ENCODE measurements at regions not wholly inside any gene's neighbourhood (a gene's known extent, or its start where the extent isn't known, plus 50 kb on each side); places are given as distances from the start of the nearest gene placed in this dataset.

GRCh38 chr10:114723991-114724715 is 66.1 kb upstream of the ABLIM1 start:
- H3K4me3 ChIP-seq: no peak overlapping the region
- intact Hi-C loops (cut with DNase I): no loop called here
- TF ChIP-seq POLR2A (IDR thresholded peaks at IDR 0.05): no peak
- TF ChIP-seq CTCF (IDR thresholded peaks at IDR 0.05): no peak
- DNase-seq: no peak
- H3K9me3 ChIP-seq: no peaks in the 10 kb centered on the region
- H3K27me3 ChIP-seq: no peaks in the 10 kb centered on the region
- WGBS, 2 donors: 71 to 90% methylated on average over 2 to 3 of the region's 3 CpGs
- H3K27ac ChIP-seq: no peak overlapping the region
- H3K36me3 ChIP-seq: no peaks in the 10 kb centered on the region
- H3K4me1 ChIP-seq: peaks cover 0 to 5% (median 0%) of the 10 kb centered on the region in 3 donors

DNA sequence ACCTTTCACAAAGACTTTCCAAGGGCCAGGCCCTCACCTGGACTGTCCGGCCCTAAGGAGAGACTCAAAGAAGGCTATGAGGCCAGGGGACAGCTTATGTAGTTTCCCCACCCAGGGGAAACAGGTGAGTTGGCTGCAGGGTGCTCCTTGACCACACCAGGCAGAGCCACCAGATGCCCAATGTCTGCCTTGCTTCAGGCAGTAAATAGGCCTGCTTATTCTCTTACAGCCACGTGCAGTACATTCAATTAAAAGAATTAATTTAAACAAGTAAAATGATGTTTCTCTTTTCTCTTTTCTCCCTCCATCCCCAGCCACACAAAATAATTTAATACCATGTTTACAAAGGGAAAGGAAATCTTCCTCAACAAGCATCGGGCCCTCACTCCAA is 66.6 kb upstream of the ABLIM1 start:
- H3K4me1 ChIP-seq: peaks cover 0 to 5% (median 0%) of the 10 kb centered on the region in 3 donors
- H3K27ac ChIP-seq: no peak overlapping the region
- DNase-seq: no peak
- H3K27me3 ChIP-seq: no peaks in the 10 kb centered on the region
- TF ChIP-seq CTCF (IDR thresholded peaks at IDR 0.05) (no peak), POLR2A (IDR thresholded peaks at IDR 0.05) (no peak)
- no peak overlapping the region for H3K4me3 ChIP-seq
- H3K9me3 ChIP-seq: no peaks in the 10 kb centered on the region
- no peaks in the 10 kb centered on the region for H3K36me3 ChIP-seq
- intact Hi-C loops (cut with DNase I): no loop called here
- WGBS, 2 donors: 91 to 96% methylated on average over 3 of the region's 3 CpGs

- Histone ChIP-seq H3K4me1 (peaks cover 0 to 5% (median 0%) of the 10 kb centered on the region in 3 donors), H3K36me3 (no peaks in the 10 kb centered on the region), H3K4me3 (no peak overlapping the region), H3K27ac (no peak overlapping the region), H3K27me3 (no peaks in the 10 kb centered on the region), H3K9me3 (no peaks in the 10 kb centered on the region)
- DNase-seq: no peak
- TF ChIP-seq POLR2A (IDR thresholded peaks at IDR 0.05): no peak
- TF ChIP-seq CTCF (IDR thresholded peaks at IDR 0.05): no peak
- 50 to 63% methylated on average over 3 of the region's 3 CpGs for WGBS, 2 donors
- intact Hi-C loops (cut with DNase I): no loop called here
Measured at GRCh38 chr10:114726820-114727271, 68.8 kb upstream of the ABLIM1 start.

DNA sequence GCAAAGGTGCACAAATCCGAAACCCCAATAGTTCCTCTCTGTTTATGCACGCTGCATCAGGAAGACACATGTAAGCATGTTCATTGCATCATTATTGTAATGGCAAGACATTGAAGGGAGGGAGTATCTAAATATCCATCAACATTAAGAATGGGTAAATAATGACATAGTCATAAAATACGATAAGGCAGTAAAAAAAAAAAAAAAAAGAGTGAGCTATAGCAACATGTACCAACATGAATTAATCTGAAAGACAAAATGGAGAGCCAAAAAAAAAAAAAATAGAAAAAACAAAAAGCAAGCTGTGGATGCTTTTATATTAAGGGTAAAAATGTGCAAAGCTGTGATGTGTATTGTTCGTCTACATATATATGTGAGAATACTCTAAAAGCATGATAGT is 70.2 kb upstream of the ABLIM1 start:
- no peak for DNase-seq
- WGBS, 2 donors: 68 to 73% methylated on average over 4 of the region's 4 CpGs
- intact Hi-C loops (cut with DNase I): no loop called here

More for the DNA sequence above, 70.2 kb upstream of the ABLIM1 start:
- H3K27me3 ChIP-seq: no peaks in the 10 kb centered on the region
- no peak for TF ChIP-seq POLR2A (IDR thresholded peaks at IDR 0.05)
- TF ChIP-seq CTCF (IDR thresholded peaks at IDR 0.05): no peak
- no peaks in the 10 kb centered on the region for H3K36me3 ChIP-seq
- no peak overlapping the region for H3K4me3 ChIP-seq
- no peak overlapping the region for H3K27ac ChIP-seq
- peaks cover 0 to 5% (median 0%) of the 10 kb centered on the region in 3 donors for H3K4me1 ChIP-seq
- H3K9me3 ChIP-seq: no peaks in the 10 kb centered on the region

All from esophagus squamous epithelium (tissue), 5 donors.